ENCODE measurements at regions not wholly inside any gene's neighbourhood (a gene's known extent, or its start where the extent isn't known, plus 50 kb on each side); places are given as distances from the start of the nearest gene placed in this dataset.

- TF ChIP-seq REST (IDR thresholded peaks at IDR 0.05): no peak
- TF ChIP-seq YY1 (IDR thresholded peaks at IDR 0.05): no peak
- TF ChIP-seq FOXA1 (IDR thresholded peaks at IDR 0.05): no peak
- no peak for TF ChIP-seq NR2F2 (IDR thresholded peaks at IDR 0.05)
- TF ChIP-seq CTCF (IDR thresholded peaks at IDR 0.05; ENCODE audit: low read depth, low read length, missing input control): no peak
Observed at GRCh38 chr12:91505006-91505405, 322.4 kb upstream of the DCN start (continued).

- H3K36me3 ChIP-seq (ENCODE audit: control insufficient read depth in 4 of 4, insufficient read depth in 3 of 4, low read depth in 1 of 4, low read length in 3 of 4): no peaks in the 10 kb centered on the region
- no peak for TF ChIP-seq TAF1 (conservative IDR thresholded peaks at IDR 0.05)
- no peak for TF ChIP-seq HNF4G (IDR thresholded peaks at IDR 0.05)
- no peak for TF ChIP-seq FOXA1 (IDR thresholded peaks at IDR 0.05)
- TF ChIP-seq HNF4A (conservative IDR thresholded peaks at IDR 0.05): no peak
- no peak for TF ChIP-seq CTCF (IDR thresholded peaks at IDR 0.05; ENCODE audit: low read depth, low read length, missing input control)
- no peak for TF ChIP-seq YY1 (IDR thresholded peaks at IDR 0.05)
- TF ChIP-seq MAX (IDR thresholded peaks at IDR 0.05): no peak
- no peak for TF ChIP-seq RXRA (IDR thresholded peaks at IDR 0.05)
- no peak for TF ChIP-seq ZBTB33 (IDR thresholded peaks at IDR 0.05)
- TF ChIP-seq REST (IDR thresholded peaks at IDR 0.05): no peak
- TF ChIP-seq ATF3 (IDR thresholded peaks at IDR 0.05): no peak
- TF ChIP-seq SP1 (IDR thresholded peaks at IDR 0.05): no peak
- H3K4me1 ChIP-seq (ENCODE audit: control insufficient read depth in 4 of 4, insufficient read depth in 4 of 4, low read length in 3 of 4): no peaks in the 10 kb centered on the region
- no peaks in the 10 kb centered on the region for H3K9me3 ChIP-seq (ENCODE audit: control insufficient read depth in 4 of 4, low read length in 3 of 4)
- WGBS: 87% methylated on average over 4 of the region's 4 CpGs
- H3K4me3 ChIP-seq (ENCODE audit: low read depth in 1 of 3, low read length in 3 of 3): no peak overlapping the region
- H3K27me3 ChIP-seq (ENCODE audit: control insufficient read depth in 4 of 4, insufficient read depth in 4 of 4, low read length in 3 of 4): no peaks in the 10 kb centered on the region
- no peak for DNase-seq (ENCODE audit: low spot score)
- no peak overlapping the region for H3K9ac ChIP-seq (ENCODE audit: low read depth in 1 of 2, low read length in 2 of 2)
- no peak overlapping the region for H3K27ac ChIP-seq (ENCODE audit: low read depth in 1 of 2, low read length in 2 of 2)
Observed at GRCh38 chr12:91502208-91502607, 319.6 kb upstream of the DCN start.

Measured in liver (tissue), 8 donors.